ENCODE measurements at regions not wholly inside any gene's neighbourhood (a gene's known extent, or its start where the extent isn't known, plus 50 kb on each side); places are given as distances from the start of the nearest gene placed in this dataset.

GRCh38 chr4:84379917-84380641 is 119.0 kb downstream of the NKX6-1 start:
- Histone ChIP-seq H3K4me2 (ENCODE audit: unreplicated experiment) (no peak overlapping the region), H3K4me3 (no peak overlapping the region), H3K79me2 (ENCODE audit: insufficient read depth) (no peaks in the 10 kb centered on the region), H3K9me2 (ENCODE audit: insufficient read depth) (no peaks in the 10 kb centered on the region), H2AFZ (no peak overlapping the region), H3K36me3 (ENCODE audit: low read depth) (no peaks in the 10 kb centered on the region), H4K20me1 (ENCODE audit: insufficient read depth) (no peaks in the 10 kb centered on the region), H3K4me1 (ENCODE audit: insufficient read depth) (peaks cover 9% of the 10 kb centered on the region), H3K9ac (no peak overlapping the region), H3K27me3 (replicated peaks; ENCODE audit: insufficient read depth) (peaks cover 5% of the 10 kb centered on the region), H3K9me3 (ENCODE audit: low read depth) (no peaks in the 10 kb centered on the region), H3K27ac (no peak overlapping the region), H3F3A (ENCODE audit: insufficient read depth) (no peaks in the 10 kb centered on the region)
- peak; percentile 85 for DNase-seq
- in situ Hi-C loops (cut with MboI) = no loop called here
- WGBS, 2 experiments (ENCODE audit: low coverage in 1 of 2, low lambda C conversion rate in 2 of 2, missing lambda C conversion rate in 2 of 2) = 23 to 28% methylated on average over 13 of the region's 13 CpGs
- TF ChIP-seq EZH2phosphoT487 (IDR thresholded peaks at IDR 0.05; ENCODE audit: insufficient read depth, low read depth) (no peak), EZH2 (IDR thresholded peaks at IDR 0.05; ENCODE audit: insufficient read depth, poor library complexity, severe bottlenecking) (no peak)

GRCh38 chr4:84378983-84379382 is 120.1 kb downstream of the NKX6-1 start:
- H3K4me1 ChIP-seq (ENCODE audit: insufficient read depth) = peaks cover 9% of the 10 kb centered on the region

GRCh38 chr4:84378356-84378755 is 120.7 kb downstream of the NKX6-1 start:
- no peak for DNase-seq
- no peak overlapping the region for H2AFZ ChIP-seq
- no peak overlapping the region for H3K4me3 ChIP-seq
- H3K9me3 ChIP-seq (ENCODE audit: low read depth) = no peaks in the 10 kb centered on the region
- no peak overlapping the region for H3K27ac ChIP-seq
- no peak overlapping the region for H3K9ac ChIP-seq
- WGBS, 2 experiments (ENCODE audit: low coverage in 1 of 2, low lambda C conversion rate in 2 of 2, missing lambda C conversion rate in 2 of 2) = 45 to 71% methylated on average over 5 of the region's 5 CpGs
- in situ Hi-C loops (cut with MboI) = no loop called here
- H3K4me2 ChIP-seq (ENCODE audit: unreplicated experiment) = no peak overlapping the region
- TF ChIP-seq EZH2 (IDR thresholded peaks at IDR 0.05; ENCODE audit: insufficient read depth, poor library complexity, severe bottlenecking) (no peak), EZH2phosphoT487 (IDR thresholded peaks at IDR 0.05; ENCODE audit: insufficient read depth, low read depth) (no peak)
- no peaks in the 10 kb centered on the region for H3K9me2 ChIP-seq (ENCODE audit: insufficient read depth)
- H3K27me3 ChIP-seq (replicated peaks; ENCODE audit: insufficient read depth) = peaks cover 5% of the 10 kb centered on the region; the same call in 1 of the 2 replicates
- H3K36me3 ChIP-seq (ENCODE audit: low read depth) = no peaks in the 10 kb centered on the region
- no peaks in the 10 kb centered on the region for H3K79me2 ChIP-seq (ENCODE audit: insufficient read depth)
- H4K20me1 ChIP-seq (ENCODE audit: insufficient read depth) = no peaks in the 10 kb centered on the region
- peaks cover 9% of the 10 kb centered on the region for H3K4me1 ChIP-seq (ENCODE audit: insufficient read depth)
- no peaks in the 10 kb centered on the region for H3F3A ChIP-seq (ENCODE audit: insufficient read depth)

More at GRCh38 chr4:84378983-84379382, 120.1 kb downstream of the NKX6-1 start:
- Histone ChIP-seq H3K4me2 (ENCODE audit: unreplicated experiment) (no peak overlapping the region), H3K9me2 (ENCODE audit: insufficient read depth) (no peaks in the 10 kb centered on the region), H4K20me1 (ENCODE audit: insufficient read depth) (no peaks in the 10 kb centered on the region), H2AFZ (no peak overlapping the region), H3K27ac (no peak overlapping the region), H3K9ac (no peak overlapping the region), H3K27me3 (replicated peaks; ENCODE audit: insufficient read depth) (peaks cover 5% of the 10 kb centered on the region; the same call in 1 of the 2 replicates), H3K36me3 (ENCODE audit: low read depth) (no peaks in the 10 kb centered on the region), H3K79me2 (ENCODE audit: insufficient read depth) (no peaks in the 10 kb centered on the region), H3K4me3 (no peak overlapping the region), H3F3A (ENCODE audit: insufficient read depth) (no peaks in the 10 kb centered on the region), H3K9me3 (ENCODE audit: low read depth) (no peaks in the 10 kb centered on the region)
- in situ Hi-C loops (cut with MboI) = no loop called here
- no peak for DNase-seq
- 20 to 29% methylated on average over 4 of the region's 4 CpGs for WGBS, 2 experiments (ENCODE audit: low coverage in 1 of 2, low lambda C conversion rate in 2 of 2, missing lambda C conversion rate in 2 of 2)
- TF ChIP-seq EZH2 (IDR thresholded peaks at IDR 0.05; ENCODE audit: insufficient read depth, poor library complexity, severe bottlenecking) = no peak
- no peak for TF ChIP-seq EZH2phosphoT487 (IDR thresholded peaks at IDR 0.05; ENCODE audit: insufficient read depth, low read depth)

- H3F3A ChIP-seq (ENCODE audit: insufficient read depth) = no peaks in the 10 kb centered on the region
- H3K4me3 ChIP-seq = no peak overlapping the region
- H4K20me1 ChIP-seq (ENCODE audit: insufficient read depth) = no peaks in the 10 kb centered on the region
- no peaks in the 10 kb centered on the region for H3K27me3 ChIP-seq (replicated peaks; ENCODE audit: insufficient read depth)
- no peak for TF ChIP-seq EZH2phosphoT487 (IDR thresholded peaks at IDR 0.05; ENCODE audit: insufficient read depth, low read depth)
- no peak for TF ChIP-seq EZH2 (IDR thresholded peaks at IDR 0.05; ENCODE audit: insufficient read depth, poor library complexity, severe bottlenecking)
- no peak overlapping the region for H2AFZ ChIP-seq
- no peak for DNase-seq
- no peak overlapping the region for H3K4me2 ChIP-seq (ENCODE audit: unreplicated experiment)
- in situ Hi-C loops (cut with MboI) = no loop called here
- no peaks in the 10 kb centered on the region for H3K79me2 ChIP-seq (ENCODE audit: insufficient read depth)
- H3K27ac ChIP-seq = no peak overlapping the region
- WGBS, 2 experiments (ENCODE audit: low coverage in 1 of 2, low lambda C conversion rate in 2 of 2, missing lambda C conversion rate in 2 of 2) = 77 to 78% methylated on average over 2 of the region's 2 CpGs
- no peaks in the 10 kb centered on the region for H3K9me3 ChIP-seq (ENCODE audit: low read depth)
- no peaks in the 10 kb centered on the region for H3K4me1 ChIP-seq (ENCODE audit: insufficient read depth)
- no peaks in the 10 kb centered on the region for H3K36me3 ChIP-seq (ENCODE audit: low read depth)
- no peaks in the 10 kb centered on the region for H3K9me2 ChIP-seq (ENCODE audit: insufficient read depth)
- H3K9ac ChIP-seq = no peak overlapping the region
Observed at GRCh38 chr4:84366907-84367306, 132.2 kb downstream of the NKX6-1 start.
